ENCODE measurements at regions not wholly inside any gene's neighbourhood (a gene's known extent, or its start where the extent isn't known, plus 50 kb on each side); places are given as distances from the start of the nearest gene placed in this dataset.

GRCh38 chr5:71924980-71925379 lies 182.3 kb upstream of the MAP1B start:
- TF ChIP-seq, protein P1, sequence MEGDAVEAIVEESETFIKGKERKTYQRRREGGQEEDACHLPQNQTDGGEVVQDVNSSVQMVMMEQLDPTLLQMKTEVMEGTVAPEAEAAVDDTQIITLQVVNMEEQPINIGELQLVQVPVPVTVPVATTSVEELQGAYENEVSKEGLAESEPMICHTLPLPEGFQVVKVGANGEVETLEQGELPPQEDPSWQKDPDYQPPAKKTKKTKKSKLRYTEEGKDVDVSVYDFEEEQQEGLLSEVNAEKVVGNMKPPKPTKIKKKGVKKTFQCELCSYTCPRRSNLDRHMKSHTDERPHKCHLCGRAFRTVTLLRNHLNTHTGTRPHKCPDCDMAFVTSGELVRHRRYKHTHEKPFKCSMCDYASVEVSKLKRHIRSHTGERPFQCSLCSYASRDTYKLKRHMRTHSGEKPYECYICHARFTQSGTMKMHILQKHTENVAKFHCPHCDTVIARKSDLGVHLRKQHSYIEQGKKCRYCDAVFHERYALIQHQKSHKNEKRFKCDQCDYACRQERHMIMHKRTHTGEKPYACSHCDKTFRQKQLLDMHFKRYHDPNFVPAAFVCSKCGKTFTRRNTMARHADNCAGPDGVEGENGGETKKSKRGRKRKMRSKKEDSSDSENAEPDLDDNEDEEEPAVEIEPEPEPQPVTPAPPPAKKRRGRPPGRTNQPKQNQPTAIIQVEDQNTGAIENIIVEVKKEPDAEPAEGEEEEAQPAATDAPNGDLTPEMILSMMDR (IDR thresholded peaks at IDR 0.05): no peak
- no peak for TF ChIP-seq POLR2A (IDR thresholded peaks at IDR 0.05; ENCODE audit: low read depth)
- no peak for TF ChIP-seq EP300 (IDR thresholded peaks at IDR 0.05)
- no peak for TF ChIP-seq POLR2AphosphoS5 (IDR thresholded peaks at IDR 0.05)

Data from esophagus muscularis mucosa (tissue), 4 donors.